Hepatocyte (in vitro differentiated cells): ENCODE measurements at regions not wholly inside any gene's neighbourhood (a gene's known extent, or its start where the extent isn't known, plus 50 kb on each side); places are given as distances from the start of the nearest gene placed in this dataset.

Experiments
- CTCF ChIP-seq: fragments of 200-600 bp; sonication (generic); IDR thresholded peaks from 2 replicates; pipeline ENCODE4 v1.5.1; 2016; ENCODE audit warnings: antibody characterized with exemption, mild to moderate bottlenecking; ENCODE audit not compliant: poor library complexity
- EZH2 ChIP-seq: fragments of 200-600 bp; sonication (generic); IDR thresholded peaks from 2 replicates; pipeline ENCODE4 v1.6.1; 2016; ENCODE audit warnings: antibody characterized with exemption, mild to moderate bottlenecking, borderline replicate concordance
- EZH2phosphoT487 ChIP-seq: fragments of 200-600 bp; sonication (generic); IDR thresholded peaks from one replicate; pipeline ENCODE4 v1.6.1; 2018; ENCODE audit warnings: antibody characterized with exemption, mild to moderate bottlenecking, low read depth, moderate library complexity; ENCODE audit not compliant: unreplicated experiment, severe bottlenecking

GRCh38 chr4:12499693-12500092, 984.4 kb downstream of the RAB28 start:
- TF ChIP-seq EZH2 (no peak), CTCF (no peak), EZH2phosphoT487 (no peak)
